Liver (tissue), 9 donors: ENCODE measurements at regions not wholly inside any gene's neighbourhood (a gene's known extent, or its start where the extent isn't known, plus 50 kb on each side); places are given as distances from the start of the nearest gene placed in this dataset. TPM values are rescaled to one million over a fixed set of nuclear protein-coding genes. Genes with fewer than 3 reads are reported as not detected.

Experiments used
- DNase-seq: peaks from one replicate; pipeline ENCODE4 v3.0.0-alpha.2; 2017; ENCODE audit warnings: low spot score
- H3K27ac ChIP-seq, 2 donors: one replicate each; pipeline ENCODE4 v1.7.0; 2013; ENCODE audit warnings: inconsistent platforms in 2 of 2, low read length in 2 of 2, control low read depth in 1 of 2, low read depth in 1 of 2, mild to moderate bottlenecking in 1 of 2
- H3K27me3 ChIP-seq, 4 donors: one replicate each; pipeline versions ENCODE4 v1.6.1 to v1.7.0; 2013; ENCODE audit warnings: low read length in 3 of 4, inconsistent platforms in 1 of 4, mild to moderate bottlenecking in 1 of 4, moderate library complexity in 1 of 4; ENCODE audit not compliant: control insufficient read depth in 4 of 4, insufficient read depth in 4 of 4
- H3K36me3 ChIP-seq, 4 donors: one replicate each; pipeline versions ENCODE4 v1.6.1 to v1.7.0; 2013; ENCODE audit warnings: low read length in 3 of 4, mild to moderate bottlenecking in 3 of 4, low read depth in 1 of 4, moderate library complexity in 1 of 4; ENCODE audit not compliant: control insufficient read depth in 4 of 4, insufficient read depth in 3 of 4
- H3K4me1 ChIP-seq, 4 donors: one replicate each; pipeline versions ENCODE4 v1.6.1 to v1.7.0; 2013; ENCODE audit warnings: low read length in 3 of 4, mild to moderate bottlenecking in 3 of 4, moderate library complexity in 1 of 4; ENCODE audit not compliant: control insufficient read depth in 4 of 4, insufficient read depth in 4 of 4
- H3K4me3 ChIP-seq, 3 donors: one replicate each; pipeline versions ENCODE4 v1.6.1 to v1.7.0; 2013; ENCODE audit warnings: low read length in 3 of 3, control low read depth in 1 of 3, low read depth in 1 of 3, mild to moderate bottlenecking in 1 of 3
- H3K9ac ChIP-seq, 2 donors: one replicate each; pipeline ENCODE4 v1.7.0; 2013; ENCODE audit warnings: low read length in 2 of 2, mild to moderate bottlenecking in 2 of 2, moderate library complexity in 2 of 2, control low read depth in 1 of 2, low read depth in 1 of 2
- H3K9me3 ChIP-seq, 4 donors: one replicate each; pipeline versions ENCODE4 v1.6.1 to v1.7.0; 2013; ENCODE audit warnings: low read length in 3 of 4; ENCODE audit not compliant: control insufficient read depth in 4 of 4
- CTCF ChIP-seq: fragments of 150-350 bp; IDR thresholded peaks from 2 replicates; pipeline ENCODE4 v1.5.1; 2017; ENCODE audit warnings: improper control_type of control experiment, low read depth, low read length; ENCODE audit not compliant: missing input control
- EGR1 ChIP-seq, 2 donors: IDR thresholded peaks; 2 replicates each; pipeline ENCODE4 v1.6.1; 2016 to 2018; ENCODE audit warnings: antibody characterized with exemption in 2 of 2, low read depth in 2 of 2
- FOXA1 ChIP-seq: IDR thresholded peaks from 2 replicates; pipeline ENCODE4 v1.6.1; 2016; ENCODE audit warnings: antibody characterized with exemption
- GABPA ChIP-seq, 2 donors: IDR thresholded peaks in 1 of 2; conservative IDR thresholded peaks in 1 of 2; 2 replicates each; pipeline ENCODE4 v1.6.1; 2016; ENCODE audit warnings: antibody characterized with exemption in 2 of 2, mild to moderate bottlenecking in 1 of 2, moderate library complexity in 1 of 2
- HNF4G ChIP-seq: IDR thresholded peaks from 2 replicates; pipeline ENCODE4 v1.6.1; 2016; ENCODE audit warnings: antibody characterized with exemption
- JUND ChIP-seq, 2 donors: IDR thresholded peaks; 2 replicates each; pipeline ENCODE4 v1.6.1; 2016; ENCODE audit warnings: antibody characterized with exemption in 2 of 2
- RAD21 ChIP-seq, 2 donors: IDR thresholded peaks; 2 replicates each; pipeline ENCODE4 v1.6.1; 2016; ENCODE audit warnings: antibody characterized with exemption in 2 of 2, mild to moderate bottlenecking in 2 of 2
- RXRA ChIP-seq, 2 donors: IDR thresholded peaks; 2 replicates each; pipeline ENCODE4 v1.6.1; 2017 to 2018; ENCODE audit warnings: antibody characterized with exemption in 2 of 2, mild to moderate bottlenecking in 1 of 2
- TAF1 ChIP-seq: conservative IDR thresholded peaks from 2 replicates; pipeline ENCODE4 v1.6.1; 2016; ENCODE audit warnings: antibody characterized with exemption, mild to moderate bottlenecking
- WGBS: extraction: QIAGEN DNeasy Blood & Tissue Kit; methylation state at CpG from one replicate; pipeline ENCODE4 v1.1.7; 2013; 5-methylcytosine and 5-hydroxymethylcytosine counted together
- small RNA-seq: library from RNA; depleted of rRNA; stranded (forward); fragments of <200 nt; gene quantifications from one replicate; pipeline ENCODE3, GENCODE V24; 2014
- TF ChIP-seq, protein P1 (sequence below): IDR thresholded peaks from 2 replicates; pipeline ENCODE4 v1.6.1; 2016; ENCODE audit warnings: antibody characterized with exemption
- TF ChIP-seq, protein P2 (sequence below): IDR thresholded peaks from 2 replicates; pipeline ENCODE4 v1.6.1; 2016; ENCODE audit warnings: antibody characterized with exemption
- TF ChIP-seq, protein P3 (sequence below): IDR thresholded peaks from 2 replicates; pipeline ENCODE4 v1.6.1; 2016; ENCODE audit warnings: antibody characterized with exemption, mild to moderate bottlenecking
- donor health status: healthy.
- donor health status: healthy.
- donor health status: healthy.
- donor health status: healthy.
- donor health status: healthy.

DNA sequence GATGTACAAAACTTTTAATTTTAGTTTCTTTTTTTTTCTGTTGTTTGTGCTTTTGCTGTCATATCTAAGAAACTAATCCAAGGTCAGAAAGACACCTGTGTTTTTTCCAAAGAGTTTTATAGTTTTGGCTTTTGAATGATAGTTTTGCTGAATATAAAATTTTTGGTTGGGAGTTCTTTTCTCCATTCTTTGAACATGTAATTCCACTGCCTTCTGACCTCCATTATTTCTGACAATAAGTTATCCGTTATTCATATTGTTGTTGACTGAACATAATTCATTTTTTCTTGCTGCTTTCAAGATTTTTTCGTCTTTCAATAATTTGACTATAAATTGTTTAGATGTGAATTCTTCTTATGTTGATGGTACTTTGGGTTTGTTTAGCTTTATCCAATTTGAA lies 82.2 kb upstream of the SLC24A2 start (continued):
- no peak for TF ChIP-seq CTCF

DNA sequence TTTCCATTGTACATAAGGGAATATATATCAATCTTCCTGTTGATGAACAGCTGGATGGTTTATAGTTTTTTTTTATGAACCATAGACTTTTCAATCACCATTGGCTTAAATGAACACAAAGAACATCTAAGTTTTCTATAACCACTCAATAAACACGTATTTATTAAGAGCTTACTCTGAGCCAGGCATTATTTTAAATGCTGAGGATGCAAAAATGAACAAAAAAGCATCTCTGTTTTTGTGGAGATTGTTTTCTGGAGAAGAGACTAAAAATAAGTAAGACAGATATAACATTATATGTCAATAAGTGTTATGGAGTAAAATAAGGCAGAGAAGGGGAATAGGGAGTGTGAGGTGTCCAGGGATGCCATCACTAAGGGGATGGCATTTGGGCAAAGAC lies 52.1 kb upstream of the SLC24A2 start:
- TF ChIP-seq RXRA (IDR thresholded peaks at IDR 0.05) = no peak
- TF ChIP-seq, protein P1, sequence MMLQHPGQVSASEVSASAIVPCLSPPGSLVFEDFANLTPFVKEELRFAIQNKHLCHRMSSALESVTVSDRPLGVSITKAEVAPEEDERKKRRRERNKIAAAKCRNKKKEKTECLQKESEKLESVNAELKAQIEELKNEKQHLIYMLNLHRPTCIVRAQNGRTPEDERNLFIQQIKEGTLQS = no peak
- no peak for TF ChIP-seq TAF1
- TF ChIP-seq, protein P2, sequence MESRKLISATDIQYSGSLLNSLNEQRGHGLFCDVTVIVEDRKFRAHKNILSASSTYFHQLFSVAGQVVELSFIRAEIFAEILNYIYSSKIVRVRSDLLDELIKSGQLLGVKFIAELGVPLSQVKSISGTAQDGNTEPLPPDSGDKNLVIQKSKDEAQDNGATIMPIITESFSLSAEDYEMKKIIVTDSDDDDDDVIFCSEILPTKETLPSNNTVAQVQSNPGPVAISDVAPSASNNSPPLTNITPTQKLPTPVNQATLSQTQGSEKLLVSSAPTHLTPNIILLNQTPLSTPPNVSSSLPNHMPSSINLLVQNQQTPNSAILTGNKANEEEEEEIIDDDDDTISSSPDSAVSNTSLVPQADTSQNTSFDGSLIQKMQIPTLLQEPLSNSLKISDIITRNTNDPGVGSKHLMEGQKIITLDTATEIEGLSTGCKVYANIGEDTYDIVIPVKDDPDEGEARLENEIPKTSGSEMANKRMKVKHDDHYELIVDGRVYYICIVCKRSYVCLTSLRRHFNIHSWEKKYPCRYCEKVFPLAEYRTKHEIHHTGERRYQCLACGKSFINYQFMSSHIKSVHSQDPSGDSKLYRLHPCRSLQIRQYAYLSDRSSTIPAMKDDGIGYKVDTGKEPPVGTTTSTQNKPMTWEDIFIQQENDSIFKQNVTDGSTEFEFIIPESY = no peak
- TF ChIP-seq JUND (IDR thresholded peaks at IDR 0.05) = no peak
- TF ChIP-seq, protein P3, sequence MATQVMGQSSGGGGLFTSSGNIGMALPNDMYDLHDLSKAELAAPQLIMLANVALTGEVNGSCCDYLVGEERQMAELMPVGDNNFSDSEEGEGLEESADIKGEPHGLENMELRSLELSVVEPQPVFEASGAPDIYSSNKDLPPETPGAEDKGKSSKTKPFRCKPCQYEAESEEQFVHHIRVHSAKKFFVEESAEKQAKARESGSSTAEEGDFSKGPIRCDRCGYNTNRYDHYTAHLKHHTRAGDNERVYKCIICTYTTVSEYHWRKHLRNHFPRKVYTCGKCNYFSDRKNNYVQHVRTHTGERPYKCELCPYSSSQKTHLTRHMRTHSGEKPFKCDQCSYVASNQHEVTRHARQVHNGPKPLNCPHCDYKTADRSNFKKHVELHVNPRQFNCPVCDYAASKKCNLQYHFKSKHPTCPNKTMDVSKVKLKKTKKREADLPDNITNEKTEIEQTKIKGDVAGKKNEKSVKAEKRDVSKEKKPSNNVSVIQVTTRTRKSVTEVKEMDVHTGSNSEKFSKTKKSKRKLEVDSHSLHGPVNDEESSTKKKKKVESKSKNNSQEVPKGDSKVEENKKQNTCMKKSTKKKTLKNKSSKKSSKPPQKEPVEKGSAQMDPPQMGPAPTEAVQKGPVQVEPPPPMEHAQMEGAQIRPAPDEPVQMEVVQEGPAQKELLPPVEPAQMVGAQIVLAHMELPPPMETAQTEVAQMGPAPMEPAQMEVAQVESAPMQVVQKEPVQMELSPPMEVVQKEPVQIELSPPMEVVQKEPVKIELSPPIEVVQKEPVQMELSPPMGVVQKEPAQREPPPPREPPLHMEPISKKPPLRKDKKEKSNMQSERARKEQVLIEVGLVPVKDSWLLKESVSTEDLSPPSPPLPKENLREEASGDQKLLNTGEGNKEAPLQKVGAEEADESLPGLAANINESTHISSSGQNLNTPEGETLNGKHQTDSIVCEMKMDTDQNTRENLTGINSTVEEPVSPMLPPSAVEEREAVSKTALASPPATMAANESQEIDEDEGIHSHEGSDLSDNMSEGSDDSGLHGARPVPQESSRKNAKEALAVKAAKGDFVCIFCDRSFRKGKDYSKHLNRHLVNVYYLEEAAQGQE = no peak
- TF ChIP-seq HNF4G = no peak
- no peak for TF ChIP-seq RAD21 (IDR thresholded peaks at IDR 0.05)
- no peak for TF ChIP-seq FOXA1
- no peak for TF ChIP-seq EGR1 (IDR thresholded peaks at IDR 0.05; ENCODE audit: low read depth in 2 of 2)
- TF ChIP-seq GABPA (IDR thresholded peaks at IDR 0.05 in 1 of 2, conservative IDR thresholded peaks at IDR 0.05 in 1 of 2) = no peak
- Histone ChIP-seq H3K27ac (no peak overlapping the region), H3K9ac (no peak overlapping the region), H3K9me3 (no peaks in the 10 kb centered on the region), H3K4me3 (no peak overlapping the region), H3K4me1 (no peaks in the 10 kb centered on the region), H3K27me3 (no peaks in the 10 kb centered on the region), H3K36me3 (no peaks in the 10 kb centered on the region)
- WGBS = 29% methylated on average over 1 of the region's 1 CpG
- no peak for DNase-seq

Small RNAs in the stretch of these regions (small RNA-seq; reads per million reads assigned to genes)
- not detected for gene AL158077.1
